ENCODE measurements at regions not wholly inside any gene's neighbourhood (a gene's known extent, or its start where the extent isn't known, plus 50 kb on each side); places are given as distances from the start of the nearest gene placed in this dataset.

DNA sequence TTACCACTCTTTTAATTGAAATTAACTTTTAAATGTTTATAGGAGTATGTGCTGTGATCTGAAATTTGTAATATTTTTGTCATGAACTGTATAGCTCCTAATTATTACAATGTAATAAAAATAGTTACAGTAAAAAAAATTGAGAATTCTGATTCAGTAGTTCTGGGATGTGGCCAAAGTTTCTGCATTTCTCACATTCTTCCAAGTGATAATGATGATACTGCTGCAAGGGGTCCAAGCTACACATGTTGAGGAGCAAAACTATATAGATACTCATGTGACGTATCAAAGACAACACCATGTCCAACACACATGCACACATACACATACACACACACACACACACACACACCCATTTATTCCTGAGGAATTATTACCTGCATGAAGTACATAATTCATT is 71.0 kb upstream of the FAM83B start:
- Histone ChIP-seq H3K4me1 (ENCODE audit: insufficient read depth, poor library complexity, severe bottlenecking) (no peaks in the 10 kb centered on the region), H3K36me3 (ENCODE audit: low read depth) (no peaks in the 10 kb centered on the region), H3K4me3 (ENCODE audit: severe bottlenecking) (no peak overlapping the region), H3K27me3 (ENCODE audit: insufficient read depth, poor library complexity, severe bottlenecking) (no peaks in the 10 kb centered on the region), H3K9me3 (ENCODE audit: severe bottlenecking) (no peaks in the 10 kb centered on the region), H3K27ac (ENCODE audit: poor library complexity, severe bottlenecking) (no peak overlapping the region)
- TF ChIP-seq, protein P1, sequence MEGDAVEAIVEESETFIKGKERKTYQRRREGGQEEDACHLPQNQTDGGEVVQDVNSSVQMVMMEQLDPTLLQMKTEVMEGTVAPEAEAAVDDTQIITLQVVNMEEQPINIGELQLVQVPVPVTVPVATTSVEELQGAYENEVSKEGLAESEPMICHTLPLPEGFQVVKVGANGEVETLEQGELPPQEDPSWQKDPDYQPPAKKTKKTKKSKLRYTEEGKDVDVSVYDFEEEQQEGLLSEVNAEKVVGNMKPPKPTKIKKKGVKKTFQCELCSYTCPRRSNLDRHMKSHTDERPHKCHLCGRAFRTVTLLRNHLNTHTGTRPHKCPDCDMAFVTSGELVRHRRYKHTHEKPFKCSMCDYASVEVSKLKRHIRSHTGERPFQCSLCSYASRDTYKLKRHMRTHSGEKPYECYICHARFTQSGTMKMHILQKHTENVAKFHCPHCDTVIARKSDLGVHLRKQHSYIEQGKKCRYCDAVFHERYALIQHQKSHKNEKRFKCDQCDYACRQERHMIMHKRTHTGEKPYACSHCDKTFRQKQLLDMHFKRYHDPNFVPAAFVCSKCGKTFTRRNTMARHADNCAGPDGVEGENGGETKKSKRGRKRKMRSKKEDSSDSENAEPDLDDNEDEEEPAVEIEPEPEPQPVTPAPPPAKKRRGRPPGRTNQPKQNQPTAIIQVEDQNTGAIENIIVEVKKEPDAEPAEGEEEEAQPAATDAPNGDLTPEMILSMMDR (IDR thresholded peaks at IDR 0.05; ENCODE audit: poor library complexity, severe bottlenecking) = no peak
- ATAC-seq (ENCODE audit: low read depth) (no peak), DNase-seq (ENCODE audit: low spot score) (no peak)

DNA sequence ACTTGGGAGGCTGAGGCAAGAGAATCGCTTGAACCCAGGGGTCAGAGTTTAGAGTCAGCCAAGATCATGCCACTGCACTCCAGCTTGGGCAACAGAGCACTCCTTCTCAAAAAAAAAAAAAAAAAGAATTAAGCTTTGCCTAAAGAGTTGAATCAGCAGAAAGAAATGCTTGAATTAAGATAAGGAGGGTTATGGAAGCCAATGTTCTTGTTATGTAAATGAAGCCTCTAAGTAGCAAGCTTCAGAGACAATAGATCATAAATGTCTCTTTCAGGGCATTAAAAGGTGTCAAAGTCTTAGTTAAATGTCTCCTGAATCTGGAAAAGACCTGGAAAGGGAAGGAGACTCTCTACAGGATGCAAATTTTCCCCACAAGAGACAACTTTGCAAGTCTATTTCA is 69.7 kb upstream of the FAM83B start:
- no peak overlapping the region for H3K4me3 ChIP-seq (ENCODE audit: severe bottlenecking)
- H3K36me3 ChIP-seq (ENCODE audit: low read depth) = no peaks in the 10 kb centered on the region
- no peaks in the 10 kb centered on the region for H3K4me1 ChIP-seq (ENCODE audit: insufficient read depth, poor library complexity, severe bottlenecking)
- TF ChIP-seq, protein P1 (IDR thresholded peaks at IDR 0.05; ENCODE audit: poor library complexity, severe bottlenecking) = no peak
- no peak overlapping the region for H3K27ac ChIP-seq (ENCODE audit: poor library complexity, severe bottlenecking)
- DNase-seq (ENCODE audit: low spot score) (no peak), ATAC-seq (ENCODE audit: low read depth) (no peak)
- no peaks in the 10 kb centered on the region for H3K9me3 ChIP-seq (ENCODE audit: severe bottlenecking)
- H3K27me3 ChIP-seq (ENCODE audit: insufficient read depth, poor library complexity, severe bottlenecking) = no peaks in the 10 kb centered on the region

DNA sequence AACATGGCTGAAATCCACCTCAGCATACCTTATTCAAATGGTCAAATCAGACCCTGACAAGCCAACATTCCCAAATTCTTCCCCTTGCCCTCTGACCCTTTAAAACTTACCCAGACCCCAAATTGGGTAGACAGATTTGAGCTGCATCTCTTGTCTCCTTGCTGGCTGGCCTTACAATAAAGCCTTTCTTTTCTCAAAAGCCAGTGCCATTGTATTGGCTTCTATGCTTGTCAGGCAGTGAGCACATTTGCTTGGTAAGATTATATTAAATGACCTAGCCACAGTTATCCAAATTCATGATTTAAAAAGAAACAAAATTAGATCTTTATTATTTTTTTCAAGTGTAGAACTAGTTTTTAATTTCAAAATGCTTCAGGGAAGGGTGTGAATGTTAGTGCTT is 67.8 kb upstream of the FAM83B start:
- Histone ChIP-seq H3K27me3 (ENCODE audit: insufficient read depth, poor library complexity, severe bottlenecking) (no peaks in the 10 kb centered on the region), H3K36me3 (ENCODE audit: low read depth) (no peaks in the 10 kb centered on the region), H3K27ac (ENCODE audit: poor library complexity, severe bottlenecking) (no peak overlapping the region), H3K4me3 (ENCODE audit: severe bottlenecking) (no peak overlapping the region), H3K9me3 (ENCODE audit: severe bottlenecking) (no peaks in the 10 kb centered on the region), H3K4me1 (ENCODE audit: insufficient read depth, poor library complexity, severe bottlenecking) (no peaks in the 10 kb centered on the region)
- TF ChIP-seq, protein P1 (IDR thresholded peaks at IDR 0.05; ENCODE audit: poor library complexity, severe bottlenecking) = no peak
- DNase-seq (ENCODE audit: low spot score) (no peak), ATAC-seq (ENCODE audit: low read depth) (no peak)

DNA sequence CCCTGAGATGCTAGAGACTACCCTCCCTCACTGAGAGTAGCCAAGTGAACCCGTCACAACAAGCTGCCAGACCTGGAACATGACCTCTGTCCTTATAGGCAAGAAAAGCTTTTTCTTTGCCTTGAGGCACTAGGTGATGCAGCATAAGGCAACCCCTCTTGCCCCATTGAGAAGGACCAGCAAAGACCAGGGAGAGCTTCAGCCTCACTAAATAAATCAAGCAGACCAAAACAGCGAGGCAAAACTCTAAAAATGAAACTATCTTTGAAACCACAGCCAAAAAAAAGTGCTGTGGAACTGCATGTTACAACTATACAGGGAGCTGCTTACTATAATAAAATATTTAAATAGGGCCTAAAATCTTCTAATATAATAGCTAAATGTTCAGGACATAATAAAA is 62.6 kb upstream of the FAM83B start:
- H3K27me3 ChIP-seq (ENCODE audit: insufficient read depth, poor library complexity, severe bottlenecking) = no peaks in the 10 kb centered on the region
- H3K4me3 ChIP-seq (ENCODE audit: severe bottlenecking) = no peak overlapping the region
- DNase-seq (ENCODE audit: low spot score) = no peak
- H3K9me3 ChIP-seq (ENCODE audit: severe bottlenecking) = no peaks in the 10 kb centered on the region
- no peaks in the 10 kb centered on the region for H3K36me3 ChIP-seq (ENCODE audit: low read depth)
- no peak for ATAC-seq (ENCODE audit: low read depth)
- no peaks in the 10 kb centered on the region for H3K4me1 ChIP-seq (ENCODE audit: insufficient read depth, poor library complexity, severe bottlenecking)
- TF ChIP-seq, protein P1 (IDR thresholded peaks at IDR 0.05; ENCODE audit: poor library complexity, severe bottlenecking) = no peak
- H3K27ac ChIP-seq (ENCODE audit: poor library complexity, severe bottlenecking) = no peak overlapping the region

DNA sequence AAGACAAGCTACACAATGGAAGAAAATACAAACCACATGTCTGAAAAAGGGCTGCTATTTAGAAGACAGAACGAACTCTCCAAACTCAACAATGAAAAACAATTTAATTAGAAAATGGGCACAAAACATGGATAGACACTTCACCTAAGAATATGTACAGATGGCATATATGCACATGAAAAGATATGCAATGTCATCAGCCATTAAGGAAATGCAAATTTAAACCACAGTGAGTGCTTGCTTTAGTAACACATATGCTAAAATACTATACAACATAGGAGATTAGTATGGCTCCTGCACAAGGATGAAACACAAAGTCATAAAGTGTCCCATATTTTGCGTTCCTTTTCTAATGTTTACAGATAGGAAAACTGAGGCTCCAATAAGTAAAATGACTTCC is 60.4 kb upstream of the FAM83B start:
- no peak overlapping the region for H3K4me3 ChIP-seq (ENCODE audit: severe bottlenecking)
- DNase-seq (ENCODE audit: low spot score) (no peak), ATAC-seq (ENCODE audit: low read depth) (no peak)
- TF ChIP-seq, protein P1 (IDR thresholded peaks at IDR 0.05; ENCODE audit: poor library complexity, severe bottlenecking) = no peak
- no peak overlapping the region for H3K27ac ChIP-seq (ENCODE audit: poor library complexity, severe bottlenecking)
- no peaks in the 10 kb centered on the region for H3K4me1 ChIP-seq (ENCODE audit: insufficient read depth, poor library complexity, severe bottlenecking)
- no peaks in the 10 kb centered on the region for H3K27me3 ChIP-seq (ENCODE audit: insufficient read depth, poor library complexity, severe bottlenecking)
- no peaks in the 10 kb centered on the region for H3K36me3 ChIP-seq (ENCODE audit: low read depth)
- H3K9me3 ChIP-seq (ENCODE audit: severe bottlenecking) = no peaks in the 10 kb centered on the region
